K562 (cell line): ENCODE measurements at regions not wholly inside any gene's neighbourhood (a gene's known extent, or its start where the extent isn't known, plus 50 kb on each side); places are given as distances from the start of the nearest gene placed in this dataset.

Experiments used
- NFXL1 ChIP-seq: fragments of 450-650 bp; formaldehyde crosslinking; IDR thresholded peaks from 2 replicates; pipeline ENCODE4 v1.4.0; 2021; ENCODE audit warnings: mild to moderate bottlenecking
- PCBP2 ChIP-seq: fragments of 200-400 bp; formaldehyde crosslinking; IDR thresholded peaks from 2 replicates; pipeline ENCODE4 v1.6.1; 2018; ENCODE audit warnings: low read length, low read depth, mild to moderate bottlenecking, moderate library complexity; ENCODE audit not compliant: poor library complexity, severe bottlenecking
- POLR2AphosphoS5 ChIP-seq: IDR thresholded peaks from 2 replicates; pipeline ENCODE4 v1.6.1; 2011; ENCODE audit warnings: mild to moderate bottlenecking, low read depth, low read length, moderate library complexity; ENCODE audit not compliant: control insufficient read depth, insufficient read depth
- SIRT6 ChIP-seq: IDR thresholded peaks from one replicate; pipeline ENCODE4 v1.6.1; 2012; ENCODE audit warnings: low read depth, mild to moderate bottlenecking, control low read depth, inconsistent platforms, low read length, moderate library complexity
- TF ChIP-seq, protein P1 (sequence below): fragments of 450-650 bp; IDR thresholded peaks from 2 replicates; pipeline ENCODE4 v1.6.1; 2016; ENCODE audit warnings: low read depth

- TF ChIP-seq, protein P1, sequence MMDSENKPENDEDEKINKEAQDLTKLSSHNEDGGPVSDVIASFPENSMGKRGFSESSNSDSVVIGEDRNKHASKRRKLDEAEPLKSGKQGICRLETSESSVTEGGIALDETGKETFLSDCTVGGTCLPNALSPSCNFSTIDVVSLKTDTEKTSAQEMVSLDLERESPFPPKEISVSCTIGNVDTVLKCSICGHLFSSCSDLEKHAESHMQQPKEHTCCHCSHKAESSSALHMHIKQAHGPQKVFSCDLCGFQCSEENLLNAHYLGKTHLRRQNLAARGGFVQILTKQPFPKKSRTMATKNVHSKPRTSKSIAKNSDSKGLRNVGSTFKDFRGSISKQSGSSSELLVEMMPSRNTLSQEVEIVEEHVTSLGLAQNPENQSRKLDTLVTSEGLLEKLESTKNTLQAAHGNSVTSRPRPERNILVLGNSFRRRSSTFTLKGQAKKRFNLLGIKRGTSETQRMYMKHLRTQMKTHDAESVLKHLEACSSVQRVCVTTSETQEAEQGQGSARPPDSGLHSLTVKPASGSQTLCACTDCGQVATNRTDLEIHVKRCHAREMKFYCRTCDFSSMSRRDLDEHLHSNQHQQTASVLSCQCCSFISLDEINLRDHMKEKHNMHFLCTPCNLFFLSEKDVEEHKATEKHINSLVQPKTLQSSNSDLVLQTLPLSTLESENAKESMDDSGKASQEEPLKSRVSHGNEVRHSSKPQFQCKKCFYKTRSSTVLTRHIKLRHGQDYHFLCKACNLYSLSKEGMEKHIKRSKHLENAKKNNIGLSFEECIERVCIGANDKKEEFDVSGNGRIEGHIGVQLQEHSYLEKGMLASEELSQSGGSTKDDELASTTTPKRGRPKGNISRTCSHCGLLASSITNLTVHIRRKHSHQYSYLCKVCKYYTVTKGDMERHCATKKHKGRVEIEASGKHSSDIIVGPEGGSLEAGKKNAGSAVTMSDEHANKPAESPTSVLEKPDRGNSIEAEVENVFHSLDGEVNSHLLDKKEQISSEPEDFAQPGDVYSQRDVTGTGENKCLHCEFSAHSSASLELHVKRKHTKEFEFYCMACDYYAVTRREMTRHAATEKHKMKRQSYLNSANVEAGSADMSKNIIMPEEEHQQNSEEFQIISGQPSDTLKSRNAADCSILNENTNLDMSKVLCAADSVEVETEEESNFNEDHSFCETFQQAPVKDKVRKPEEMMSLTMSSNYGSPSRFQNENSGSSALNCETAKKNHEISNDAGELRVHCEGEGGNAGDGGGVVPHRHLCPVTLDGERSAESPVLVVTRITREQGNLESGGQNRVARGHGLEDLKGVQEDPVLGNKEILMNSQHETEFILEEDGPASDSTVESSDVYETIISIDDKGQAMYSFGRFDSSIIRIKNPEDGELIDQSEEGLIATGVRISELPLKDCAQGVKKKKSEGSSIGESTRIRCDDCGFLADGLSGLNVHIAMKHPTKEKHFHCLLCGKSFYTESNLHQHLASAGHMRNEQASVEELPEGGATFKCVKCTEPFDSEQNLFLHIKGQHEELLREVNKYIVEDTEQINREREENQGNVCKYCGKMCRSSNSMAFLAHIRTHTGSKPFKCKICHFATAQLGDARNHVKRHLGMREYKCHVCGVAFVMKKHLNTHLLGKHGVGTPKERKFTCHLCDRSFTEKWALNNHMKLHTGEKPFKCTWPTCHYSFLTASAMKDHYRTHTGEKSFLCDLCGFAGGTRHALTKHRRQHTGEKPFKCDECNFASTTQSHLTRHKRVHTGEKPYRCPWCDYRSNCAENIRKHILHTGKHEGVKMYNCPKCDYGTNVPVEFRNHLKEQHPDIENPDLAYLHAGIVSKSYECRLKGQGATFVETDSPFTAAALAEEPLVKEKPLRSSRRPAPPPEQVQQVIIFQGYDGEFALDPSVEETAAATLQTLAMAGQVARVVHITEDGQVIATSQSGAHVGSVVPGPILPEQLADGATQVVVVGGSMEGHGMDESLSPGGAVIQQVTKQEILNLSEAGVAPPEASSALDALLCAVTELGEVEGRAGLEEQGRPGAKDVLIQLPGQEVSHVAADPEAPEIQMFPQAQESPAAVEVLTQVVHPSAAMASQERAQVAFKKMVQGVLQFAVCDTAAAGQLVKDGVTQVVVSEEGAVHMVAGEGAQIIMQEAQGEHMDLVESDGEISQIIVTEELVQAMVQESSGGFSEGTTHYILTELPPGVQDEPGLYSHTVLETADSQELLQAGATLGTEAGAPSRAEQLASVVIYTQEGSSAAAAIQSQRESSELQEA: no peak
- TF ChIP-seq PCBP2: no peak
- no peak for TF ChIP-seq POLR2AphosphoS5
- no peak for TF ChIP-seq NFXL1 (CRISPR knock-in tag)
- TF ChIP-seq SIRT6: no peak
- TF ChIP-seq, all 486 proteins: peak for 0
Observed at GRCh38 chr9:79507801-79508200, 64.0 kb upstream of the TLE4 start (continued).
